CD14-positive monocyte (primary cell): ENCODE measurements at regions not wholly inside any gene's neighbourhood (a gene's known extent, or its start where the extent isn't known, plus 50 kb on each side); places are given as distances from the start of the nearest gene placed in this dataset.
"Not testable (repeated sequence)": the region's sequence is repeated elsewhere in the genome, so short reads cannot be mapped to it uniquely, and the experiment has no call there.

Experiments
- DNase-seq, 3 donors: peaks; one replicate each; pipeline ENCODE4 v3.0.0-alpha.2; 2011 to 2022
- H2AFZ ChIP-seq: 2 replicates; pipeline ENCODE4 v1.6.0; 2012; ENCODE audit warnings: mild to moderate bottlenecking, low read depth, low read length, inconsistent platforms; ENCODE audit not compliant: insufficient read depth, poor library complexity, severe bottlenecking
- H3K27ac ChIP-seq, 2 donors: 1 replicate in 1 of 2; 2 replicates in 1 of 2; pipeline ENCODE4 v1.5.1; 2012 to 2013; ENCODE audit warnings: low read length in 2 of 2, control low read depth in 1 of 2, inconsistent platforms in 1 of 2, low read depth in 1 of 2, mild to moderate bottlenecking in 1 of 2
- H3K27me3 ChIP-seq, 2 donors: one replicate each; pipeline versions ENCODE4 v1.6.0 to v1.6.1; 2011 to 2013; ENCODE audit warnings: low read length in 2 of 2; ENCODE audit not compliant: control insufficient read depth in 2 of 2, insufficient read depth in 2 of 2
- H3K36me3 ChIP-seq, 2 donors: replicated peaks in 1 of 2; 1 replicate in 1 of 2; 2 replicates in 1 of 2; pipeline versions ENCODE4 v1.5.1 to v1.6.1; 2012 to 2013; ENCODE audit warnings: low read length in 2 of 2, control low read depth in 1 of 2, inconsistent platforms in 1 of 2, mild to moderate bottlenecking in 1 of 2; ENCODE audit not compliant: insufficient read depth in 2 of 2, control insufficient read depth in 1 of 2
- H3K4me1 ChIP-seq, 2 donors: 1 replicate in 1 of 2; 2 replicates in 1 of 2; pipeline versions ENCODE4 v1.5.1 to v1.6.1; 2012 to 2013; ENCODE audit warnings: low read length in 2 of 2, control low read depth in 1 of 2, inconsistent platforms in 1 of 2, mild to moderate bottlenecking in 1 of 2, moderate library complexity in 1 of 2; ENCODE audit not compliant: insufficient read depth in 2 of 2, control insufficient read depth in 1 of 2
- H3K4me2 ChIP-seq: replicated peaks from 2 replicates; pipeline ENCODE3; 2012; ENCODE audit warnings: low read length, moderate library complexity, mild to moderate bottlenecking; ENCODE audit not compliant: poor library complexity, severe bottlenecking; ENCODE audit errors: extremely low read depth
- H3K4me3 ChIP-seq, 3 experiments: fragments of 200-600 bp in 1 of 3; sonication (generic) in 1 of 3; replicated peaks in 1 of 3; 1 replicate in 2 of 3; 2 replicates in 1 of 3; pipeline ENCODE4 v1.5.1; 2011 to 2013; ENCODE audit warnings: low read length in 3 of 3, mild to moderate bottlenecking in 3 of 3, control low read depth in 2 of 3, low read depth in 2 of 3, inconsistent platforms in 1 of 3, moderate library complexity in 1 of 3
- H3K79me2 ChIP-seq: 2 replicates; pipeline ENCODE4 v1.6.0; 2012; ENCODE audit warnings: mild to moderate bottlenecking, control low read depth, inconsistent platforms, low read length, moderate library complexity; ENCODE audit not compliant: insufficient read depth
- H3K9ac ChIP-seq: 2 replicates; pipeline ENCODE4 v1.6.0; 2017; ENCODE audit warnings: low read length, mild to moderate bottlenecking; ENCODE audit not compliant: insufficient read depth, poor library complexity, severe bottlenecking
- H3K9me3 ChIP-seq, 2 donors: replicated peaks in 1 of 2; 1 replicate in 1 of 2; 2 replicates in 1 of 2; pipeline versions ENCODE4 v1.5.1 to v1.6.1; 2012 to 2013; ENCODE audit warnings: low read length in 2 of 2, control low read depth in 1 of 2; ENCODE audit not compliant: control insufficient read depth in 1 of 2, insufficient read depth in 1 of 2
- H4K20me1 ChIP-seq: 2 replicates; pipeline ENCODE4 v1.6.0; 2012; ENCODE audit warnings: mild to moderate bottlenecking, low read length, control low read depth, moderate library complexity; ENCODE audit not compliant: insufficient read depth
- H3K27ac Mint-ChIP-seq, 7 donors: one replicate each; pipeline ENCODE4 v1.8.0; 2020; ENCODE audit warnings: mild to moderate bottlenecking in 7 of 7, mixed read lengths in 7 of 7, moderate library complexity in 6 of 7, inconsistent platforms in 2 of 7
- H3K27me3 Mint-ChIP-seq, 3 donors: one replicate each; pipeline ENCODE4 v1.8.0; 2021 to 2022; ENCODE audit warnings: low read depth in 3 of 3, mild to moderate bottlenecking in 3 of 3, mixed read lengths in 3 of 3, moderate library complexity in 3 of 3, inconsistent platforms in 1 of 3
- H3K36me3 Mint-ChIP-seq, 2 donors: one replicate each; pipeline ENCODE4 v1.8.0; 2020; ENCODE audit warnings: mixed read lengths in 2 of 2, inconsistent platforms in 1 of 2, mild to moderate bottlenecking in 1 of 2
- H3K4me1 Mint-ChIP-seq: one replicate; pipeline ENCODE4 v1.8.0; 2020; ENCODE audit warnings: mild to moderate bottlenecking, mixed read lengths
- H3K4me3 Mint-ChIP-seq, 2 donors: one replicate each; pipeline ENCODE4 v1.8.0; 2020; ENCODE audit warnings: mild to moderate bottlenecking in 2 of 2, mixed read lengths in 2 of 2, moderate library complexity in 1 of 2
- H3K9me3 Mint-ChIP-seq, 7 donors: one replicate each; pipeline ENCODE4 v1.8.0; 2020 to 2022; ENCODE audit warnings: mixed read lengths in 7 of 7, mild to moderate bottlenecking in 6 of 7, moderate library complexity in 6 of 7, inconsistent platforms in 2 of 7
- WGBS: methylation state at CpG from one replicate; pipeline ENCODE4 v1.1.5; 2013; ENCODE audit warnings: missing lambda C conversion rate; ENCODE audit not compliant: insufficient coverage; 5-methylcytosine and 5-hydroxymethylcytosine counted together
- intact Hi-C, 2 donors: fragments of 100-400 bp; cut with micrococcal nuclease; formaldehyde crosslinking; loops; one replicate each; pipeline versions ENCODE4 v1.15.0 to v1.15.1; 2023
- TF ChIP-seq, protein P1 (sequence below): fragments of 200-600 bp; IDR thresholded peaks from one replicate; pipeline ENCODE4 v1.8.0; 2022; ENCODE audit warnings: antibody characterized with exemption, mild to moderate bottlenecking

DNA sequence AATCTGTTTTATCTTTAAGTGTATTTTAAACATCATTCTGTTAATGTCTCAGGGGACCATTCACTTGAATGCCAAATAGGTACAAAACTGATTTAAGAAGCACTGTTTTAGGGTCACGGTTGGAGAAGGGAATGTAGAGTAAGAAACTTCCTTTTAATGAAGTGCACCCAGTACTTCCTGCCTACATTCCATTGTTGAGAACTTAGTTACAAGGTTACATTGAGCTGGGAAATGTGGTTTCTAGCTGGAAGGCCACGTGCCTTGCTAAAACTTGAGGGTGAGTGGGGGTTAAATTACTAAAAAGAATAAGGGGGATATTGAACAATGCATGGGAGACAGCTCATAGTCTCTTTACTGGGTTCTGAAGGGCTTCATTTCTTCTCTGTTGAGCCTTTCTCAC lies 78.3 kb upstream of the TBC1D5 start:
- intact Hi-C loops, result no loop called here
- H3K79me2 ChIP-seq, result no peaks in the 10 kb centered on the region
- no peak for DNase-seq
- Mint-ChIP-seq H3K4me3 (no peak overlapping the region), H3K36me3 (no peaks in the 10 kb centered on the region), H3K4me1 (no peaks in the 10 kb centered on the region), H3K9me3 (peaks cover 6 to 21% (median 10%) of the 10 kb centered on the region in 7 donors), H3K27ac (no peak overlapping the region), H3K27me3 (peaks cover 0 to 4% (median 0%) of the 10 kb centered on the region in 3 donors)
- 0% methylated on average over 1 of the region's 2 CpGs for WGBS
- no peak overlapping the region for H3K9ac ChIP-seq
- no peaks in the 10 kb centered on the region for H3K4me1 ChIP-seq
- no peaks in the 10 kb centered on the region for H4K20me1 ChIP-seq
- no peak overlapping the region for H2AFZ ChIP-seq
- no peak overlapping the region for H3K27ac ChIP-seq
- TF ChIP-seq, protein P1, sequence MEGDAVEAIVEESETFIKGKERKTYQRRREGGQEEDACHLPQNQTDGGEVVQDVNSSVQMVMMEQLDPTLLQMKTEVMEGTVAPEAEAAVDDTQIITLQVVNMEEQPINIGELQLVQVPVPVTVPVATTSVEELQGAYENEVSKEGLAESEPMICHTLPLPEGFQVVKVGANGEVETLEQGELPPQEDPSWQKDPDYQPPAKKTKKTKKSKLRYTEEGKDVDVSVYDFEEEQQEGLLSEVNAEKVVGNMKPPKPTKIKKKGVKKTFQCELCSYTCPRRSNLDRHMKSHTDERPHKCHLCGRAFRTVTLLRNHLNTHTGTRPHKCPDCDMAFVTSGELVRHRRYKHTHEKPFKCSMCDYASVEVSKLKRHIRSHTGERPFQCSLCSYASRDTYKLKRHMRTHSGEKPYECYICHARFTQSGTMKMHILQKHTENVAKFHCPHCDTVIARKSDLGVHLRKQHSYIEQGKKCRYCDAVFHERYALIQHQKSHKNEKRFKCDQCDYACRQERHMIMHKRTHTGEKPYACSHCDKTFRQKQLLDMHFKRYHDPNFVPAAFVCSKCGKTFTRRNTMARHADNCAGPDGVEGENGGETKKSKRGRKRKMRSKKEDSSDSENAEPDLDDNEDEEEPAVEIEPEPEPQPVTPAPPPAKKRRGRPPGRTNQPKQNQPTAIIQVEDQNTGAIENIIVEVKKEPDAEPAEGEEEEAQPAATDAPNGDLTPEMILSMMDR, result no peak
- no peaks in the 10 kb centered on the region for H3K27me3 ChIP-seq
- H3K4me3 ChIP-seq, result no peak overlapping the region
- H3K4me2 ChIP-seq, result no peak overlapping the region
- H3K36me3 ChIP-seq, result no peaks in the 10 kb centered on the region
- peaks cover 0 to 7% of the 10 kb centered on the region in 2 donors for H3K9me3 ChIP-seq

DNA sequence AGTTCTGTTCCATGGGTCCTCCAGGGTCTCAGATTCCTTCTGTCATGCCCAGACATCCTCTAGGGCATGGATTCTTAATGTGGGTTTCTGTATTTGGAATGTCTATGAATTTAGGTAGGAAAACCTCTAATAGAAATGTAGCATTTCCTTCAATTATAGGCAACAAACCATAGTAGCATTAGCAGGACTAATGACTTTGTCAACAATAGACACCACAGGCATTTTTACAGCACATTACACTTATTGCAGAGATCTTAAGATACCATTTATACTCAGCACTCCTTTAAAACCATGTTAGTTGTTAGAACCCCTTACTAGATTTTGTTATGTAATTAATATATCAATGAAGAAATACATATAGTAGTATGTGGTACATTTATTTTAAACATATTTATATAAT lies 77.8 kb upstream of the TBC1D5 start:
- no peak overlapping the region for H3K4me3 Mint-ChIP-seq
- no peaks in the 10 kb centered on the region for H3K4me1 ChIP-seq
- H3K79me2 ChIP-seq, result no peaks in the 10 kb centered on the region
- H4K20me1 ChIP-seq, result no peaks in the 10 kb centered on the region
- intact Hi-C loops, result no loop called here
- TF ChIP-seq, protein P1, result no peak
- no peaks in the 10 kb centered on the region for H3K36me3 ChIP-seq
- peaks cover 6 to 22% (median 10%) of the 10 kb centered on the region in 7 donors for H3K9me3 Mint-ChIP-seq
- peaks cover 0 to 4% (median 0%) of the 10 kb centered on the region in 3 donors for H3K27me3 Mint-ChIP-seq
- H3K4me1 Mint-ChIP-seq, result no peaks in the 10 kb centered on the region
- H3K36me3 Mint-ChIP-seq, result no peaks in the 10 kb centered on the region
- no peak overlapping the region for H2AFZ ChIP-seq
- H3K27ac Mint-ChIP-seq, result no peak overlapping the region
- H3K9ac ChIP-seq, result no peak overlapping the region
- no peak overlapping the region for H3K27ac ChIP-seq
- peaks cover 0 to 7% of the 10 kb centered on the region in 2 donors for H3K9me3 ChIP-seq
- H3K4me2 ChIP-seq, result no peak overlapping the region
- no peak for DNase-seq
- no peak overlapping the region for H3K4me3 ChIP-seq
- H3K27me3 ChIP-seq, result no peaks in the 10 kb centered on the region

DNA sequence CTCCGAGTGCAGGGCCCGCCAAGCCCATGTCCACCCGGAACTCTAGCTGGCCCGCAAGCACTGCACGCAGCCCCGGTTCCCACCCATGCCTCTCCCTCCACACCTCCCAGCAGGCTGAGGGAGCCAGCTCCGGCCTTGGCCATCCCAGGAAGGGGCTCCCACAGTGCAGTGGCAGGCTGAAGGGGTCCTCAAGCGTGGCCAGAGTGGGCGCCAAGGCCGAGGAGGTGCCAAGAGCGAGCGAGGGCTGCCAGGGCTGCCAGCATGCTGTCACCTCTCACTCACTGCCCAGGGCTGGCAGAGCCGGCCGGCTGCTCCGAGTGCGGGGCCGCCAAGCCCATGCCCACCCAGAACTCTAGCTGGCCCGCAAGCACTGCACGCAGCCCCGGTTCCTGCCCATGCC lies 75.5 kb upstream of the TBC1D5 start:
- H3K27ac Mint-ChIP-seq, H3K36me3 ChIP-seq, H3K9me3 ChIP-seq, intact Hi-C loops, H3K36me3 Mint-ChIP-seq, H3K27me3 Mint-ChIP-seq, H4K20me1 ChIP-seq, H2AFZ ChIP-seq, H3K27ac ChIP-seq, H3K27me3 ChIP-seq, H3K4me3 ChIP-seq, DNase-seq, H3K4me2 ChIP-seq, H3K4me1 Mint-ChIP-seq, H3K79me2 ChIP-seq, H3K4me3 Mint-ChIP-seq, H3K4me1 ChIP-seq, H3K9ac ChIP-seq: not testable (repeated sequence)
- peaks cover 6 to 24% (median 12%) of the 10 kb centered on the region in 7 donors for H3K9me3 Mint-ChIP-seq
- WGBS, result 98% methylated on average over 20 of the region's 20 CpGs
